ENCODE measurements at regions not wholly inside any gene's neighbourhood (a gene's known extent, or its start where the extent isn't known, plus 50 kb on each side); places are given as distances from the start of the nearest gene placed in this dataset.

DNA sequence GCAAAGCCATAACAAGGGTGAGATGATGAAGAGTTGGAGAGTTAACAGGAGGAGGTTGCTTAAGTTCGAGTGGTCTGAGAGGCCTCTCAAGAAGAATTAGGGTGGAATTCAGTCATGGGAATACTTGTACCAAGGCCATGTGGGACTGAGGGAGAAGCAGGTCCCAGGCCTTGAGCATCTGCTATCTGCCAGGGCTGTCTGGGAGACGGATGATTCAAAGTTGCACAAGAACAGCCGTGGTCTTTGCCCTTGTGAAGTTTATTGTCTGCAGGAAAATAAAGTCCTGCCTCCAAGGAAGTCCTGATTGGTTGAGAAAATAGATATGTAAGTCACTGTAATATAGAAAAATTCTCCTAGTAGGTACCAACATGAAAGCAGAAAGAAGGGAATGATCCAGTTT lies 178.8 kb upstream of the RFC3 start:
- Histone ChIP-seq H3K4me3 (replicated peaks; ENCODE audit: low read depth, low read length) (no peak overlapping the region), H3K27me3 (replicated peaks; ENCODE audit: control insufficient read depth, insufficient read depth, low read length) (no peaks in the 10 kb centered on the region), H3K36me3 (ENCODE audit: control insufficient read depth, insufficient read depth, low read length) (no peaks in the 10 kb centered on the region)
- TF ChIP-seq, protein P1, sequence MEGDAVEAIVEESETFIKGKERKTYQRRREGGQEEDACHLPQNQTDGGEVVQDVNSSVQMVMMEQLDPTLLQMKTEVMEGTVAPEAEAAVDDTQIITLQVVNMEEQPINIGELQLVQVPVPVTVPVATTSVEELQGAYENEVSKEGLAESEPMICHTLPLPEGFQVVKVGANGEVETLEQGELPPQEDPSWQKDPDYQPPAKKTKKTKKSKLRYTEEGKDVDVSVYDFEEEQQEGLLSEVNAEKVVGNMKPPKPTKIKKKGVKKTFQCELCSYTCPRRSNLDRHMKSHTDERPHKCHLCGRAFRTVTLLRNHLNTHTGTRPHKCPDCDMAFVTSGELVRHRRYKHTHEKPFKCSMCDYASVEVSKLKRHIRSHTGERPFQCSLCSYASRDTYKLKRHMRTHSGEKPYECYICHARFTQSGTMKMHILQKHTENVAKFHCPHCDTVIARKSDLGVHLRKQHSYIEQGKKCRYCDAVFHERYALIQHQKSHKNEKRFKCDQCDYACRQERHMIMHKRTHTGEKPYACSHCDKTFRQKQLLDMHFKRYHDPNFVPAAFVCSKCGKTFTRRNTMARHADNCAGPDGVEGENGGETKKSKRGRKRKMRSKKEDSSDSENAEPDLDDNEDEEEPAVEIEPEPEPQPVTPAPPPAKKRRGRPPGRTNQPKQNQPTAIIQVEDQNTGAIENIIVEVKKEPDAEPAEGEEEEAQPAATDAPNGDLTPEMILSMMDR (IDR thresholded peaks at IDR 0.05; ENCODE audit: insufficient read depth, low read length, poor library complexity, severe bottlenecking) = no peak
- DNase-seq (ENCODE audit: extremely low read depth, insufficient read length) = no peak

GRCh38 chr13:33639626-33640080 lies 178.3 kb upstream of the RFC3 start:
- DNase-seq (ENCODE audit: extremely low read depth, insufficient read length) = no peak
- Histone ChIP-seq H3K27me3 (replicated peaks; ENCODE audit: control insufficient read depth, insufficient read depth, low read length) (no peaks in the 10 kb centered on the region), H3K36me3 (ENCODE audit: control insufficient read depth, insufficient read depth, low read length) (no peaks in the 10 kb centered on the region), H3K4me3 (replicated peaks; ENCODE audit: low read depth, low read length) (no peak overlapping the region)
- TF ChIP-seq, protein P1 (IDR thresholded peaks at IDR 0.05; ENCODE audit: insufficient read depth, low read length, poor library complexity, severe bottlenecking) = no peak

GRCh38 chr13:33640832-33641231 lies 177.1 kb upstream of the RFC3 start:
- Histone ChIP-seq H3K36me3 (ENCODE audit: control insufficient read depth, insufficient read depth, low read length) (no peaks in the 10 kb centered on the region), H3K27me3 (replicated peaks; ENCODE audit: control insufficient read depth, insufficient read depth, low read length) (no peaks in the 10 kb centered on the region), H3K4me3 (replicated peaks; ENCODE audit: low read depth, low read length) (no peak overlapping the region)
- DNase-seq (ENCODE audit: extremely low read depth, insufficient read length) = no peak
- TF ChIP-seq, protein P1 (IDR thresholded peaks at IDR 0.05; ENCODE audit: insufficient read depth, low read length, poor library complexity, severe bottlenecking) = no peak

DNA sequence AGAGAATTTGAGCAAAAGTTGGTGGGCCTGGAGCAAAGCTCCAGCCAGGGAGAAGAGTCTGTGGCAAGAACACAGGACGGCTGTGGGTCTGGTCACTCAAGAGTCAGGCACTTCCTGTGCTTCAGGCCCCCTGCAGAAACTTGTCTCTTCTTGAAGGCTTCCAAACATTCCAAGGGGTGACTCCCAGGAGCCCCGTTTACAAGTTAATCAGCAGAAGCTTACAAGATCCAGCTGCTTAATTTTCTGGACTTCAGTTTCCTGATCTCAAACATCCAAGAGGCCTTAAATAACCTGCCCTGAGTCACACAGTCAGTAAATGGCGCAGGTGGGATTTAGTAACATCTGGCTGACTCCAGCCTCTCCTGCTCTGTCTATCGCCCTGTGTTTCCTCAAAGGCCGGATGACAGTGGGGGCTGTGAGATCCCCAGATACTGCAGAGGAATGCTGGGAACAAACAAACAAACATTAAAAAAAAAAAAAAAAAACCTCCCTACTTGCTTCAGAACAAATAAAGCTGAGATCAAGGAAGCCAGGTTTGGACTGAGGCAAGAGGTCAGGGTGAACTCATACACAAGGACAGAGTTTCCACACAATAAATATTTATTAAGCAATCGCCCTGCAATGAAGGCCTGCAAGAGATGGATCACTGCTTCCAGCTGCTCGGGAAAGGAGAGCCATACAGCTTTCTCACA lies 175.4 kb upstream of the RFC3 start:
- Histone ChIP-seq H3K4me3 (replicated peaks; ENCODE audit: low read depth, low read length) (no peak overlapping the region), H3K36me3 (ENCODE audit: control insufficient read depth, insufficient read depth, low read length) (no peaks in the 10 kb centered on the region), H3K27me3 (replicated peaks; ENCODE audit: control insufficient read depth, insufficient read depth, low read length) (no peaks in the 10 kb centered on the region)
- no peak for DNase-seq (ENCODE audit: extremely low read depth, insufficient read length)
- TF ChIP-seq, protein P1 (IDR thresholded peaks at IDR 0.05; ENCODE audit: insufficient read depth, low read length, poor library complexity, severe bottlenecking) = no peak

- H3K27me3 ChIP-seq (replicated peaks; ENCODE audit: control insufficient read depth, insufficient read depth, low read length) = no peaks in the 10 kb centered on the region
- no peak for DNase-seq (ENCODE audit: extremely low read depth, insufficient read length)
- TF ChIP-seq, protein P1 (IDR thresholded peaks at IDR 0.05; ENCODE audit: insufficient read depth, low read length, poor library complexity, severe bottlenecking) = no peak
- no peak overlapping the region for H3K4me3 ChIP-seq (replicated peaks; ENCODE audit: low read depth, low read length)
- no peaks in the 10 kb centered on the region for H3K36me3 ChIP-seq (ENCODE audit: control insufficient read depth, insufficient read depth, low read length)
Measured at GRCh38 chr13:33644581-33645543, 173.1 kb upstream of the RFC3 start.

All from GM06990 (cell line).